SK-N-SH treated with all-trans-retinoic acid at 6 μM for 48 hours (cell line): ENCODE measurements at regions not wholly inside any gene's neighbourhood (a gene's known extent, or its start where the extent isn't known, plus 50 kb on each side); places are given as distances from the start of the nearest gene placed in this dataset.

Experiments used
- PPARA ChIP-seq: fragments of 250-450 bp; sonication (Bioruptor Pico); IDR thresholded peaks from 2 replicates; pipeline ENCODE4 v1.5.0; 2020; ENCODE audit warnings: mild to moderate bottlenecking, borderline replicate concordance
- SNAI2 ChIP-seq: fragments of 250-450 bp; sonication (Bioruptor Pico); IDR thresholded peaks from 2 replicates; pipeline ENCODE4 v1.5.0; 2020; ENCODE audit warnings: mild to moderate bottlenecking, moderate library complexity
- ZFP3 ChIP-seq: fragments of 250-450 bp; sonication (Bioruptor Pico); IDR thresholded peaks from 2 replicates; pipeline ENCODE4 v1.5.0; 2020; ENCODE audit warnings: mild to moderate bottlenecking, moderate library complexity
- ZNF8 ChIP-seq: fragments of 450-650 bp; formaldehyde crosslinking; IDR thresholded peaks from 2 replicates; pipeline ENCODE4 v1.5.0; 2020; ENCODE audit warnings: mild to moderate bottlenecking, moderate library complexity
- TF ChIP-seq, protein P1 (sequence below): fragments of 250-450 bp; sonication (Bioruptor Pico); IDR thresholded peaks from 2 replicates; pipeline ENCODE4 v1.5.1; 2020; ENCODE audit warnings: low read depth, mild to moderate bottlenecking, moderate library complexity

DNA sequence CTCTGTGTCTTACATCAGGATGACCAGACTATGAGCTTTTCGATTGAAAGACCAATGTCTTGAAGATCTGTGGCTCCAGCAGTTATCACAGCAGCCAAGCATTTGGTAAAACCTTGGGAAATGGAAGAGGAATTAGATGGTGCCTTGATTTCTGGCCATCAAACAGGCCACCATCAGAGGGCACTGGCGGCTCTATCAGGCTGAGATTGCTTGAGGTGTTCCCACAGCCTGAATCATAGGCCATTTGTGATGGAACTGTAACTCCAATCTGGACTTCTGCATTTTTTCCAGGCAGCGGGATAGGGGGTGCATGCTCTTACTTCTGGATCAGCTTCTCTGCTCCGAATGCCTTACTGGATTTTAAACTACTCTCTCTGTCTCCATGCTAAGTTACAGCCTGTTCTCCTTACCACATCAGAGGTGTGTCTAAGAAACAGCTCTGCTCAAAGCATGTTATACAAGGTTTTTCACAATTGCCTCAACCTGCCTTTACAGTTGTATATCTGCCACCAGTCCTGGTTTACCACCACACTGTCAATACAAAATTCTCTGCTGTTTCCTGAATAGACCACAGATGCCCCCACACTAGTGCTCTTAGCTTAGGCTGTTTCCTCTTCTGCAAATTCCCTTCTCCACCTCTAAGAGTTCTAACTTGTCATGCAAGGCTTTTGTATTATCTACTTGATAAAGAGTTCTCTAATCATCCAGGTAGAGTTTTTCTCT is 180.9 kb downstream of the PTGER3 start:
- TF ChIP-seq, protein P1, sequence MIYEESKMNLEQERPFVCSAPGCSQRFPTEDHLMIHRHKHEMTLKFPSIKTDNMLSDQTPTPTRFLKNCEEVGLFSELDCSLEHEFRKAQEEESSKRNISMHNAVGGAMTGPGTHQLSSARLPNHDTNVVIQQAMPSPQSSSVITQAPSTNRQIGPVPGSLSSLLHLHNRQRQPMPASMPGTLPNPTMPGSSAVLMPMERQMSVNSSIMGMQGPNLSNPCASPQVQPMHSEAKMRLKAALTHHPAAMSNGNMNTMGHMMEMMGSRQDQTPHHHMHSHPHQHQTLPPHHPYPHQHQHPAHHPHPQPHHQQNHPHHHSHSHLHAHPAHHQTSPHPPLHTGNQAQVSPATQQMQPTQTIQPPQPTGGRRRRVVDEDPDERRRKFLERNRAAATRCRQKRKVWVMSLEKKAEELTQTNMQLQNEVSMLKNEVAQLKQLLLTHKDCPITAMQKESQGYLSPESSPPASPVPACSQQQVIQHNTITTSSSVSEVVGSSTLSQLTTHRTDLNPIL: no peak
- TF ChIP-seq SNAI2 (CRISPR knock-in tag) (no peak), PPARA (no peak), ZFP3 (no peak), ZNF8 (CRISPR knock-in tag) (no peak)
